ENCODE measurements at regions not wholly inside any gene's neighbourhood (a gene's known extent, or its start where the extent isn't known, plus 50 kb on each side); places are given as distances from the start of the nearest gene placed in this dataset.

GRCh38 chr10:28250782-28251181, 52.1 kb downstream of the MPP7 start:
- no peak for TF ChIP-seq GATA3 (IDR thresholded peaks at IDR 0.05; ENCODE audit: low read depth, low read length)
- no peak for TF ChIP-seq GATA2 (IDR thresholded peaks at IDR 0.05; ENCODE audit: low read depth, low read length)

- TF ChIP-seq GATA3 (IDR thresholded peaks at IDR 0.05; ENCODE audit: low read depth, low read length) (no peak), GATA2 (IDR thresholded peaks at IDR 0.05; ENCODE audit: low read depth, low read length) (no peak)
Measured at GRCh38 chr10:28250358-28250757, 52.5 kb downstream of the MPP7 start.

- TF ChIP-seq GATA2 (IDR thresholded peaks at IDR 0.05; ENCODE audit: low read depth, low read length) = no peak
- TF ChIP-seq GATA3 (IDR thresholded peaks at IDR 0.05; ENCODE audit: low read depth, low read length) = no peak
Measured at GRCh38 chr10:28249512-28249911, 53.4 kb downstream of the MPP7 start.

GRCh38 chr10:28248092-28248491, 54.8 kb downstream of the MPP7 start:
- no peak for TF ChIP-seq GATA2 (IDR thresholded peaks at IDR 0.05; ENCODE audit: low read depth, low read length)
- no peak for TF ChIP-seq GATA3 (IDR thresholded peaks at IDR 0.05; ENCODE audit: low read depth, low read length)

GRCh38 chr10:28246023-28246422, 56.8 kb downstream of the MPP7 start:
- TF ChIP-seq GATA3 (IDR thresholded peaks at IDR 0.05; ENCODE audit: low read depth, low read length) (no peak), GATA2 (IDR thresholded peaks at IDR 0.05; ENCODE audit: low read depth, low read length) (no peak)

GRCh38 chr10:28243923-28244322, 58.9 kb downstream of the MPP7 start:
- no peak for TF ChIP-seq GATA3 (IDR thresholded peaks at IDR 0.05; ENCODE audit: low read depth, low read length)
- no peak for TF ChIP-seq GATA2 (IDR thresholded peaks at IDR 0.05; ENCODE audit: low read depth, low read length)

GRCh38 chr10:28242555-28243204, 60.2 kb downstream of the MPP7 start:
- TF ChIP-seq GATA3 (IDR thresholded peaks at IDR 0.05; ENCODE audit: low read depth, low read length) (no peak), GATA2 (IDR thresholded peaks at IDR 0.05; ENCODE audit: low read depth, low read length) (no peak)

- TF ChIP-seq GATA3 (IDR thresholded peaks at IDR 0.05; ENCODE audit: low read depth, low read length) (no peak), GATA2 (IDR thresholded peaks at IDR 0.05; ENCODE audit: low read depth, low read length) (no peak)
Measured at GRCh38 chr10:28241741-28242399, 61.0 kb downstream of the MPP7 start.

GRCh38 chr10:28240400-28240799, 62.5 kb downstream of the MPP7 start:
- TF ChIP-seq GATA2 (IDR thresholded peaks at IDR 0.05; ENCODE audit: low read depth, low read length) (no peak), GATA3 (IDR thresholded peaks at IDR 0.05; ENCODE audit: low read depth, low read length) (no peak)

- no peak for TF ChIP-seq GATA2 (IDR thresholded peaks at IDR 0.05; ENCODE audit: low read depth, low read length)
- TF ChIP-seq GATA3 (IDR thresholded peaks at IDR 0.05; ENCODE audit: low read depth, low read length) = no peak
Measured at GRCh38 chr10:28236591-28236990, 66.3 kb downstream of the MPP7 start.

- TF ChIP-seq GATA2 (IDR thresholded peaks at IDR 0.05; ENCODE audit: low read depth, low read length) (no peak), GATA3 (IDR thresholded peaks at IDR 0.05; ENCODE audit: low read depth, low read length) (no peak)
Measured at GRCh38 chr10:28220811-28221210, 82.1 kb downstream of the MPP7 start.

GRCh38 chr10:28219251-28219650, 83.6 kb downstream of the MPP7 start:
- TF ChIP-seq GATA3 (IDR thresholded peaks at IDR 0.05; ENCODE audit: low read depth, low read length) = no peak
- TF ChIP-seq GATA2 (IDR thresholded peaks at IDR 0.05; ENCODE audit: low read depth, low read length) = no peak

- TF ChIP-seq GATA3 (IDR thresholded peaks at IDR 0.05; ENCODE audit: low read depth, low read length) (no peak), GATA2 (IDR thresholded peaks at IDR 0.05; ENCODE audit: low read depth, low read length) (no peak)
Measured at GRCh38 chr10:28217848-28218247, 85.0 kb downstream of the MPP7 start.

GRCh38 chr10:28215930-28216329, 86.9 kb downstream of the MPP7 start:
- TF ChIP-seq GATA2 (IDR thresholded peaks at IDR 0.05; ENCODE audit: low read depth, low read length) = no peak
- TF ChIP-seq GATA3 (IDR thresholded peaks at IDR 0.05; ENCODE audit: low read depth, low read length) = no peak

- TF ChIP-seq GATA2 (IDR thresholded peaks at IDR 0.05; ENCODE audit: low read depth, low read length) = no peak
- TF ChIP-seq GATA3 (IDR thresholded peaks at IDR 0.05; ENCODE audit: low read depth, low read length) = no peak
Measured at GRCh38 chr10:28214219-28214618, 88.6 kb downstream of the MPP7 start.
